SK-N-SH treated with all-trans-retinoic acid at 6 μM for 48 hours (cell line): ENCODE measurements at regions not wholly inside any gene's neighbourhood (a gene's known extent, or its start where the extent isn't known, plus 50 kb on each side); places are given as distances from the start of the nearest gene placed in this dataset.
A peak's percentile ranks its signal among the peaks of the same experiment; 100 is the strongest.
"Not testable (repeated sequence)": the region's sequence is repeated elsewhere in the genome, so short reads cannot be mapped to it uniquely, and the experiment has no call there.

Experiments used
- ATAC-seq: fragments of 200-7000 bp; cut with Tn5 transposase; 3 replicates; pipeline ENCODE4 v1.9.1; 2020; ENCODE audit warnings: mild to moderate bottlenecking, moderate library complexity
- ARNTL ChIP-seq: fragments of 450-650 bp; formaldehyde crosslinking; IDR thresholded peaks from 2 replicates; pipeline ENCODE4 v1.5.0; 2020; ENCODE audit warnings: low read depth, mild to moderate bottlenecking, moderate library complexity, borderline replicate concordance
- CREB5 ChIP-seq: fragments of 250-450 bp; sonication (Bioruptor Pico); IDR thresholded peaks from 2 replicates; pipeline ENCODE4 v1.5.1; 2020; ENCODE audit warnings: low read depth, mild to moderate bottlenecking, moderate library complexity
- CSRNP3 ChIP-seq: fragments of 250-450 bp; sonication (Bioruptor Pico); IDR thresholded peaks from 2 replicates; pipeline ENCODE4 v1.5.1; 2021; ENCODE audit warnings: mild to moderate bottlenecking, moderate library complexity
- ESRRG ChIP-seq: fragments of 250-450 bp; sonication (Bioruptor Pico); IDR thresholded peaks from 2 replicates; pipeline ENCODE4 v1.6.1; 2021; ENCODE audit warnings: mild to moderate bottlenecking
- ISL1 ChIP-seq: fragments of 250-450 bp; sonication (Bioruptor Pico); IDR thresholded peaks from 2 replicates; pipeline ENCODE4 v2.1.2; 2022; ENCODE audit warnings: mild to moderate bottlenecking, moderate library complexity
- OSR1 ChIP-seq: fragments of 250-450 bp; sonication (Bioruptor Pico); IDR thresholded peaks from 2 replicates; pipeline ENCODE4 v1.8.0; 2022; ENCODE audit warnings: moderate library complexity, mild to moderate bottlenecking, inconsistent platforms
- POU6F1 ChIP-seq: fragments of 250-450 bp; sonication (Bioruptor Pico); IDR thresholded peaks from 2 replicates; pipeline ENCODE4 v1.8.0; 2021; ENCODE audit warnings: low read depth, mild to moderate bottlenecking, moderate library complexity, borderline replicate concordance
- TSHZ2 ChIP-seq: fragments of 250-450 bp; sonication (Bioruptor Pico); IDR thresholded peaks from 2 replicates; pipeline ENCODE4 v1.5.0; 2020; ENCODE audit warnings: mild to moderate bottlenecking, moderate library complexity
- ZFP3 ChIP-seq: fragments of 250-450 bp; sonication (Bioruptor Pico); IDR thresholded peaks from 2 replicates; pipeline ENCODE4 v1.5.0; 2020; ENCODE audit warnings: mild to moderate bottlenecking, moderate library complexity
- ZFP30 ChIP-seq: fragments of 450-650 bp; formaldehyde crosslinking; IDR thresholded peaks from 2 replicates; pipeline ENCODE4 v1.5.0; 2022; ENCODE audit warnings: mild to moderate bottlenecking, moderate library complexity
- ZNF565 ChIP-seq: fragments of 450-650 bp; formaldehyde crosslinking; conservative IDR thresholded peaks from 2 replicates; pipeline ENCODE4 v1.5.0; 2020; ENCODE audit warnings: low read depth, mild to moderate bottlenecking, moderate library complexity
- ZNF8 ChIP-seq: fragments of 450-650 bp; formaldehyde crosslinking; IDR thresholded peaks from 2 replicates; pipeline ENCODE4 v1.5.0; 2020; ENCODE audit warnings: mild to moderate bottlenecking, moderate library complexity

- TF ChIP-seq ESRRG (CRISPR knock-in tag) (no peak), ZFP3 (CRISPR knock-in tag) (no peak), ISL1 (CRISPR knock-in tag) (no peak), CREB5 (no peak), CSRNP3 (CRISPR knock-in tag) (no peak), POU6F1 (no peak)
Measured at GRCh38 chr2:192551760-192552159, 357.0 kb upstream of the TMEFF2 start (continued).

GRCh38 chr2:192546565-192546964 lies 351.8 kb upstream of the TMEFF2 start:
- ATAC-seq, result no peak
- no peak for TF ChIP-seq ZNF565 (CRISPR knock-in tag)

- no peak for TF ChIP-seq CSRNP3 (CRISPR knock-in tag)
- 0 out of 2 replicates have a peak, but pooled peaks have one; percentile 12 for TF ChIP-seq ISL1 (CRISPR knock-in tag)
- TF ChIP-seq ZNF8 (CRISPR knock-in tag), result no peak
- ATAC-seq, result peak; percentile 32; the same call in 2 of the 3 replicates
Measured at GRCh38 chr2:192544371-192544955, 349.7 kb upstream of the TMEFF2 start.

- ATAC-seq, result not testable (repeated sequence)
Measured at GRCh38 chr2:192542148-192543066, 347.7 kb upstream of the TMEFF2 start.

- TF ChIP-seq OSR1 (CRISPR knock-in tag), result no peak
- TF ChIP-seq ZFP30 (CRISPR knock-in tag), result no peak
- no peak for TF ChIP-seq TSHZ2 (CRISPR knock-in tag)
- TF ChIP-seq ARNTL (CRISPR knock-in tag), result no peak
- no peak for TF ChIP-seq POU6F1
- no peak for ATAC-seq
Measured at GRCh38 chr2:192539306-192539705, 344.6 kb upstream of the TMEFF2 start.
